ENCODE measurements at regions not wholly inside any gene's neighbourhood (a gene's known extent, or its start where the extent isn't known, plus 50 kb on each side); places are given as distances from the start of the nearest gene placed in this dataset.
"Not testable (repeated sequence)": the region's sequence is repeated elsewhere in the genome, so short reads cannot be mapped to it uniquely, and the experiment has no call there.

DNA sequence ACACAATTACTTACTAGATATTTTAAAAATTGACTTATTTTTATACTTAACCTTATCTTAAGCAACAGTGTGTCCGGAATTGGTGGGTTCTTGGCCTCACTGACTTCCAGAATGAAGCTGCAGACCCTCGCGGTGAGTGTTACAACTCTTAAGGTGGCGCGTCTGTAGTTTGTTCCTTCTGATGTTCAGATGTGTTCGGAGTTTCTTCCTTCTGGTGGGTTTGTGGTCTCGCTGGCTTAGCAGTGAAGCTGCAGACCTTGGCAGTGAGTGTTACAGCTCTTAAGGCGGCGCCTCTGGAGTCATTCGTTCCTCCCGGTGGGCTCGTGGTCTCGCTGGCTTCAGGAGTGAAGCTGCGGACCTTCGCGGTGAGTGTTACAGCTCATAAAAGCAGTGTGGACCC lies 322.5 kb upstream of the CITED2 start:
- not testable (repeated sequence) for H3K4me2 ChIP-seq (ENCODE audit: low read length); H3F3A ChIP-seq (ENCODE audit: insufficient read depth, low read length); H3K4me1 ChIP-seq (ENCODE audit: insufficient read depth, low read length, severe bottlenecking); H3K4me3 ChIP-seq (ENCODE audit: low read depth, low read length, poor library complexity, severe bottlenecking); H3K9ac ChIP-seq (ENCODE audit: low read length); H3K79me2 ChIP-seq (ENCODE audit: insufficient read depth, low read length); H4K20me1 ChIP-seq (ENCODE audit: insufficient read depth, low read length); H2AFZ ChIP-seq (ENCODE audit: low read length); H3K9me2 ChIP-seq (ENCODE audit: low read depth, low read length); H3K27me3 ChIP-seq (ENCODE audit: insufficient read depth, low read length); H3K27ac ChIP-seq (ENCODE audit: low read depth, low read length, poor library complexity, severe bottlenecking); H3K9me3 ChIP-seq (ENCODE audit: low read length); H3K36me3 ChIP-seq (ENCODE audit: insufficient read depth, low read length)

DNA sequence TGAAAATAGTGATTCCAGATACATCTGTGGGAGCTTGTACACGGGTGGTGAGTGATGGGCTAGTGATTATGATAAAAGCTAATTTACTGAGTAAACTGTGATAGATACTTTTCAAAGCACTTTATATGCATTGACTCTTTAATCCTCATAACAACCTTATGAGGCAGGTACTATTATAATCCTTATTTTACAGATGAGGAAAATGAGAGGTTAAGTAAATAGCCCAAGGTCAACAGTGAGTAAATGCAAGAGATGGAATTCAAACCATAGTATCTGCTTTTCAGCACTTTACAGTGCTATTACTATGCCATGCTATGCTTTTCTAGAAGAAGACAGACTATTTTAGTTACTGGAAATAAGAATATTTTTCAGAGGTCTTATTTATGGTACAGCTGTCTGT lies 320.9 kb upstream of the CITED2 start:
- H3K4me1 ChIP-seq (ENCODE audit: insufficient read depth, low read length, severe bottlenecking): no peaks in the 10 kb centered on the region
- H3K9me3 ChIP-seq (ENCODE audit: low read length): no peaks in the 10 kb centered on the region
- TF ChIP-seq, protein P1, sequence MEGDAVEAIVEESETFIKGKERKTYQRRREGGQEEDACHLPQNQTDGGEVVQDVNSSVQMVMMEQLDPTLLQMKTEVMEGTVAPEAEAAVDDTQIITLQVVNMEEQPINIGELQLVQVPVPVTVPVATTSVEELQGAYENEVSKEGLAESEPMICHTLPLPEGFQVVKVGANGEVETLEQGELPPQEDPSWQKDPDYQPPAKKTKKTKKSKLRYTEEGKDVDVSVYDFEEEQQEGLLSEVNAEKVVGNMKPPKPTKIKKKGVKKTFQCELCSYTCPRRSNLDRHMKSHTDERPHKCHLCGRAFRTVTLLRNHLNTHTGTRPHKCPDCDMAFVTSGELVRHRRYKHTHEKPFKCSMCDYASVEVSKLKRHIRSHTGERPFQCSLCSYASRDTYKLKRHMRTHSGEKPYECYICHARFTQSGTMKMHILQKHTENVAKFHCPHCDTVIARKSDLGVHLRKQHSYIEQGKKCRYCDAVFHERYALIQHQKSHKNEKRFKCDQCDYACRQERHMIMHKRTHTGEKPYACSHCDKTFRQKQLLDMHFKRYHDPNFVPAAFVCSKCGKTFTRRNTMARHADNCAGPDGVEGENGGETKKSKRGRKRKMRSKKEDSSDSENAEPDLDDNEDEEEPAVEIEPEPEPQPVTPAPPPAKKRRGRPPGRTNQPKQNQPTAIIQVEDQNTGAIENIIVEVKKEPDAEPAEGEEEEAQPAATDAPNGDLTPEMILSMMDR (IDR thresholded peaks at IDR 0.05; ENCODE audit: low read length): no peak
- TF ChIP-seq EZH2 (IDR thresholded peaks at IDR 0.05; ENCODE audit: borderline replicate concordance, low read length): no peak
- no peak overlapping the region for H3K4me3 ChIP-seq (ENCODE audit: low read depth, low read length, poor library complexity, severe bottlenecking)
- H3K79me2 ChIP-seq (ENCODE audit: insufficient read depth, low read length): no peaks in the 10 kb centered on the region
- no peaks in the 10 kb centered on the region for H3K27me3 ChIP-seq (ENCODE audit: insufficient read depth, low read length)
- H3K4me2 ChIP-seq (ENCODE audit: low read length): no peak overlapping the region
- H3K9ac ChIP-seq (ENCODE audit: low read length): no peak overlapping the region
- no peaks in the 10 kb centered on the region for H3K9me2 ChIP-seq (ENCODE audit: low read depth, low read length)
- H3K36me3 ChIP-seq (ENCODE audit: insufficient read depth, low read length): no peaks in the 10 kb centered on the region
- no peaks in the 10 kb centered on the region for H4K20me1 ChIP-seq (ENCODE audit: insufficient read depth, low read length)
- H3F3A ChIP-seq (ENCODE audit: insufficient read depth, low read length): no peaks in the 10 kb centered on the region
- no peak overlapping the region for H2AFZ ChIP-seq (ENCODE audit: low read length)
- H3K27ac ChIP-seq (ENCODE audit: low read depth, low read length, poor library complexity, severe bottlenecking): no peak overlapping the region

DNA sequence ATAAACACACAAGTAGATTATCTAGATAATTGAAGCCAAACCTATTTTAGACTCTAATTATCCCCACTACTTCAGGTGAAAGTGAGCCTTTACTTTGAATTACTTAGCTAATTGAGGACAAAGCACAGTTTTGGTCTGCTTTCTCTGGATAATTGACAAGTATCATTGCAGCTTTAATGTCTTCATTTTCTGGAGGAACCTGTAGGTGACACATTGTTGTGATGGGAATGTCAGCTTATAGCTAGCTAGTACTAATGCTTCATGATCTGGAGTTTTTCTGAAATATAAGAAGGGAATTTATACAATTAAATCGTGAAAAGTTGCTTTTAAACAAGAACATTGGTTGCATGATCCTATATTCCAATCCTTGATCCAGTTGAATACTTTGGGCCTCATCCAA lies 319.3 kb upstream of the CITED2 start:
- H2AFZ ChIP-seq (ENCODE audit: low read length): no peak overlapping the region
- no peak overlapping the region for H3K4me3 ChIP-seq (ENCODE audit: low read depth, low read length, poor library complexity, severe bottlenecking)
- H3K4me2 ChIP-seq (ENCODE audit: low read length): no peak overlapping the region
- no peaks in the 10 kb centered on the region for H3K79me2 ChIP-seq (ENCODE audit: insufficient read depth, low read length)
- H3F3A ChIP-seq (ENCODE audit: insufficient read depth, low read length): no peaks in the 10 kb centered on the region
- H3K9ac ChIP-seq (ENCODE audit: low read length): no peak overlapping the region
- no peaks in the 10 kb centered on the region for H3K27me3 ChIP-seq (ENCODE audit: insufficient read depth, low read length)
- TF ChIP-seq, protein P1 (IDR thresholded peaks at IDR 0.05; ENCODE audit: low read length): no peak
- no peak for TF ChIP-seq EZH2 (IDR thresholded peaks at IDR 0.05; ENCODE audit: borderline replicate concordance, low read length)
- H3K4me1 ChIP-seq (ENCODE audit: insufficient read depth, low read length, severe bottlenecking): no peaks in the 10 kb centered on the region
- H3K9me2 ChIP-seq (ENCODE audit: low read depth, low read length): no peaks in the 10 kb centered on the region
- H4K20me1 ChIP-seq (ENCODE audit: insufficient read depth, low read length): no peaks in the 10 kb centered on the region
- no peak overlapping the region for H3K27ac ChIP-seq (ENCODE audit: low read depth, low read length, poor library complexity, severe bottlenecking)
- no peaks in the 10 kb centered on the region for H3K36me3 ChIP-seq (ENCODE audit: insufficient read depth, low read length)
- no peaks in the 10 kb centered on the region for H3K9me3 ChIP-seq (ENCODE audit: low read length)

DNA sequence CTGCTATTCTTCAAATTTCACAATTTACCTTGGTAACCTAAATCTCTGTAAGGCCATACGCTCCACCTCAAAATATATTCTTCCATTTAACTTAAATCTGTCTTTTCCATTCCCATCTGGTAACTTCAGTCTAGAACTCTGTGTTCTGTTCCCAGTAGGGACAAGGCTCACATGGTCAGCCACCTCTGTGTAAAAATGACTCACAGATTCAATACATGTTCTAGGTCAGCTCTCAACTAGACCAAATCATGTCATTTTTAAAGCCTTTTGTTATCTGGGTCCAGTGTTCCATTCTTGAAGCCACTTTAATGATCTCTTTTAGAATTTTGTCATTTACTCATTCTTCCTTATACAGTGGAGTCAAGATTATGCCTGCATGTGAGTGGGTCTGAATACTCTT lies 315.6 kb upstream of the CITED2 start:
- H3K27ac ChIP-seq (ENCODE audit: low read depth, low read length, poor library complexity, severe bottlenecking): no peak overlapping the region

More for the DNA sequence above, 315.6 kb upstream of the CITED2 start:
- TF ChIP-seq, protein P1 (IDR thresholded peaks at IDR 0.05; ENCODE audit: low read length): no peak
- no peak for TF ChIP-seq EZH2 (IDR thresholded peaks at IDR 0.05; ENCODE audit: borderline replicate concordance, low read length)
- H3K4me2 ChIP-seq (ENCODE audit: low read length): no peak overlapping the region
- H3K36me3 ChIP-seq (ENCODE audit: insufficient read depth, low read length): no peaks in the 10 kb centered on the region
- no peaks in the 10 kb centered on the region for H3K4me1 ChIP-seq (ENCODE audit: insufficient read depth, low read length, severe bottlenecking)
- H3K9me3 ChIP-seq (ENCODE audit: low read length): no peaks in the 10 kb centered on the region
- no peaks in the 10 kb centered on the region for H3K79me2 ChIP-seq (ENCODE audit: insufficient read depth, low read length)
- H3K9me2 ChIP-seq (ENCODE audit: low read depth, low read length): no peaks in the 10 kb centered on the region
- no peak overlapping the region for H3K4me3 ChIP-seq (ENCODE audit: low read depth, low read length, poor library complexity, severe bottlenecking)
- no peak overlapping the region for H2AFZ ChIP-seq (ENCODE audit: low read length)
- no peaks in the 10 kb centered on the region for H3F3A ChIP-seq (ENCODE audit: insufficient read depth, low read length)
- no peaks in the 10 kb centered on the region for H4K20me1 ChIP-seq (ENCODE audit: insufficient read depth, low read length)
- H3K27me3 ChIP-seq (ENCODE audit: insufficient read depth, low read length): no peaks in the 10 kb centered on the region
- no peak overlapping the region for H3K9ac ChIP-seq (ENCODE audit: low read length)
